ENCODE measurements at regions not wholly inside any gene's neighbourhood (a gene's known extent, or its start where the extent isn't known, plus 50 kb on each side); places are given as distances from the start of the nearest gene placed in this dataset.

GRCh38 chr4:33696041-33696440 lies 2548.3 kb downstream of the ARAP2 start:
- TF ChIP-seq CTCF (IDR thresholded peaks at IDR 0.05) (no peak), ZFX (IDR thresholded peaks at IDR 0.05; ENCODE audit: borderline replicate concordance) (no peak)
- H3K27ac ChIP-seq, result no peak overlapping the region

GRCh38 chr4:33696586-33696985 lies 2547.7 kb downstream of the ARAP2 start:
- TF ChIP-seq ZFX (IDR thresholded peaks at IDR 0.05; ENCODE audit: borderline replicate concordance), result no peak
- no peak for TF ChIP-seq CTCF (IDR thresholded peaks at IDR 0.05)
- H3K27ac ChIP-seq, result no peak overlapping the region

- H3K27ac ChIP-seq, result no peak overlapping the region
- no peak for TF ChIP-seq CTCF (IDR thresholded peaks at IDR 0.05)
- TF ChIP-seq ZFX (IDR thresholded peaks at IDR 0.05; ENCODE audit: borderline replicate concordance), result no peak
Measured at GRCh38 chr4:33709247-33709646, 2535.1 kb downstream of the ARAP2 start.

- no peak overlapping the region for H3K27ac ChIP-seq
- no peak for TF ChIP-seq CTCF (IDR thresholded peaks at IDR 0.05)
- no peak for TF ChIP-seq ZFX (IDR thresholded peaks at IDR 0.05; ENCODE audit: borderline replicate concordance)
Measured at GRCh38 chr4:33711826-33712225, 2532.5 kb downstream of the ARAP2 start.

- no peak overlapping the region for H3K27ac ChIP-seq
- TF ChIP-seq CTCF (IDR thresholded peaks at IDR 0.05) (no peak), ZFX (IDR thresholded peaks at IDR 0.05; ENCODE audit: borderline replicate concordance) (no peak)
Measured at GRCh38 chr4:33714971-33715370, 2529.3 kb downstream of the ARAP2 start.

GRCh38 chr4:33715841-33716395 lies 2528.4 kb downstream of the ARAP2 start:
- TF ChIP-seq CTCF (IDR thresholded peaks at IDR 0.05) (no peak), ZFX (IDR thresholded peaks at IDR 0.05; ENCODE audit: borderline replicate concordance) (no peak)
- no peak overlapping the region for H3K27ac ChIP-seq

GRCh38 chr4:33722254-33722653 lies 2522.1 kb downstream of the ARAP2 start:
- no peak overlapping the region for H3K27ac ChIP-seq
- TF ChIP-seq CTCF (IDR thresholded peaks at IDR 0.05) (no peak), ZFX (IDR thresholded peaks at IDR 0.05; ENCODE audit: borderline replicate concordance) (no peak)

Measured in 22Rv1 (cell line).